K562 (cell line): ENCODE measurements at regions not wholly inside any gene's neighbourhood (a gene's known extent, or its start where the extent isn't known, plus 50 kb on each side); places are given as distances from the start of the nearest gene placed in this dataset.

Source experiments
- ATAC-seq: fragments of 200-7000 bp; cut with Tn5 transposase; 3 replicates; pipeline ENCODE4 v1.9.1; 2020; ENCODE audit warnings: moderate library complexity
- BruUV-seq: library from RNA; stranded (reverse); fragments of 400-500 nt; replicated peaks from 2 replicates; lab custom pipeline; 2021; lab: Mats Ljungman, UMichigan
- CTCF ChIA-PET: fragments of 300-600 bp; formaldehyde crosslinking; extraction: SDS; loops from one replicate; lab custom pipeline; 2021; ENCODE audit warnings: low intra/inter-chr PET ratio; lab: Yijun Ruan, JAX
- POLR2A ChIA-PET: fragments of 300-600, 350-650 bp; sonication (Branson Sonifier 250); formaldehyde crosslinking; extraction: SDS; loops from one replicate; lab custom pipeline; 2021; ENCODE audit warnings: antibody characterized with exemption, inconsistent platforms; lab: Yijun Ruan, JAX
- DNase-seq, 4 experiments: peaks; one replicate each; pipeline versions ENCODE4 v3.0.0 to v3.0.0-alpha.2; 2011 to 2018; ENCODE audit warnings: low spot score in 3 of 4, mixed read lengths in 3 of 4; ENCODE audit errors: extremely low read depth in 1 of 4
- FAIRE-seq: peaks from 2 replicates; lab custom pipeline; 2011; peaks lifted over from hg19 to GRCh38; lab: Jason Lieb, UNC
- H2AFZ ChIP-seq: 2 replicates; pipeline ENCODE4 v1.6.0; 2011; ENCODE audit warnings: low read depth, low read length, control low read depth, inconsistent platforms
- H3K27ac ChIP-seq: fragments of 200-600 bp; 3 replicates; pipeline ENCODE4 v1.8.0; 2011; ENCODE audit warnings: low read depth, mild to moderate bottlenecking, control low read depth, inconsistent platforms, low read length, moderate library complexity, mixed read lengths; ENCODE audit errors: extremely low read depth
- H3K27me3 ChIP-seq, 2 experiments: fragments of 300-600 bp in 1 of 2; 2 replicates in 1 of 2; 3 replicates in 1 of 2; pipeline versions ENCODE4 v1.6.0 to v1.8.0; 2011; ENCODE audit warnings: inconsistent platforms in 2 of 2, low read length in 2 of 2, mild to moderate bottlenecking in 1 of 2, mixed read lengths in 1 of 2, moderate library complexity in 1 of 2; ENCODE audit not compliant: control insufficient read depth in 2 of 2, insufficient read depth in 2 of 2
- H3K36me3 ChIP-seq: fragments of 300-600 bp; 3 replicates; pipeline ENCODE4 v1.8.0; 2011; ENCODE audit warnings: mild to moderate bottlenecking, low read length, inconsistent platforms; ENCODE audit not compliant: control insufficient read depth, insufficient read depth
- H3K4me1 ChIP-seq, 2 experiments: fragments of 200-600 bp in 1 of 2; replicated peaks in 1 of 2; 2 replicates in 1 of 2; 3 replicates in 1 of 2; pipeline versions ENCODE4 v1.5.1 to v1.8.0; 2011; ENCODE audit warnings: inconsistent platforms in 2 of 2, low read length in 2 of 2, mild to moderate bottlenecking in 1 of 2, mixed read lengths in 1 of 2, moderate library complexity in 1 of 2; ENCODE audit not compliant: control insufficient read depth in 2 of 2, insufficient read depth in 2 of 2
- H3K4me2 ChIP-seq: 2 replicates; pipeline ENCODE4 v1.6.1; 2011; ENCODE audit warnings: low read length, control low read depth, inconsistent platforms, mixed read lengths; ENCODE audit not compliant: insufficient read depth
- H3K4me3 ChIP-seq: fragments of 200-600 bp; sonication (generic), shearing (Covaris generic); 2 replicates; pipeline ENCODE4 v1.5.1; 2016; ENCODE audit warnings: control low read depth, inconsistent platforms
- H3K79me2 ChIP-seq: fragments of 200-600 bp; 3 replicates; pipeline ENCODE4 v1.8.0; 2011; ENCODE audit warnings: low read length, inconsistent platforms; ENCODE audit not compliant: control insufficient read depth, insufficient read depth
- H3K9ac ChIP-seq, 2 experiments: 2 replicates each; pipeline versions ENCODE4 v1.6.0 to v1.6.1; 2011; ENCODE audit warnings: low read depth in 2 of 2, low read length in 2 of 2, control low read depth in 1 of 2, inconsistent platforms in 1 of 2, mild to moderate bottlenecking in 1 of 2, mixed read lengths in 1 of 2; ENCODE audit not compliant: insufficient read depth in 1 of 2
- H3K9me1 ChIP-seq: one replicate; pipeline ENCODE4 v1.6.0; 2011; ENCODE audit warnings: inconsistent platforms, mild to moderate bottlenecking, low read length, moderate library complexity; ENCODE audit not compliant: control insufficient read depth, insufficient read depth
- H3K9me3 ChIP-seq: replicated peaks from 2 replicates; pipeline ENCODE4 v1.5.1; 2011; ENCODE audit warnings: low read depth, low read length, inconsistent platforms; ENCODE audit not compliant: control insufficient read depth, insufficient read depth
- H4K20me1 ChIP-seq: replicated peaks from 2 replicates; pipeline ENCODE4 v1.6.1; 2011; ENCODE audit warnings: low read length, inconsistent platforms, mixed read lengths; ENCODE audit not compliant: control insufficient read depth, insufficient read depth
- BRCA1 ChIP-seq, 2 experiments: fragments of 450-650 bp in 1 of 2; sonication (generic) in 1 of 2; formaldehyde crosslinking in 1 of 2; IDR thresholded peaks; 2 replicates each; pipeline versions ENCODE4 v1.5.0 to v1.6.1; 2017 to 2020; ENCODE audit warnings: mild to moderate bottlenecking in 1 of 2, missing genetic modification reagents in 1 of 2
- CBFB ChIP-seq: sonication (generic); formaldehyde crosslinking; IDR thresholded peaks from 2 replicates; pipeline ENCODE4 v1.4.0; 2020; ENCODE audit warnings: mild to moderate bottlenecking, missing genetic modification reagents
- ILF3 ChIP-seq: fragments of 450-650 bp; IDR thresholded peaks from 2 replicates; pipeline ENCODE4 v1.6.1; 2018; ENCODE audit warnings: antibody characterized with exemption, mild to moderate bottlenecking, moderate library complexity, borderline replicate concordance
- NFIX ChIP-seq: fragments of 250-450 bp; sonication (Bioruptor Pico); IDR thresholded peaks from 2 replicates; pipeline ENCODE4 v1.4.0; 2020; ENCODE audit warnings: low read depth, mild to moderate bottlenecking, moderate library complexity
- NFYB ChIP-seq: IDR thresholded peaks from 2 replicates; pipeline ENCODE4 v1.6.1; 2011; ENCODE audit warnings: mild to moderate bottlenecking, moderate library complexity; ENCODE audit not compliant: insufficient read length; ENCODE audit errors: extremely low read depth
- SAFB ChIP-seq: fragments of 200-400 bp; formaldehyde crosslinking; IDR thresholded peaks from 2 replicates; pipeline ENCODE4 v1.6.1; 2017; ENCODE audit warnings: low read depth, low read length, borderline replicate concordance
- SP2 ChIP-seq: IDR thresholded peaks from 2 replicates; pipeline ENCODE4 v1.6.1; 2011; ENCODE audit warnings: mild to moderate bottlenecking, low read depth, low read length, moderate library complexity; ENCODE audit not compliant: poor library complexity, severe bottlenecking; ENCODE audit errors: extremely low read depth
- SRF ChIP-seq, 2 experiments: fragments of 250-450, 450-650 bp in 1 of 2; sonication (Bioruptor Pico) in 1 of 2; sonication (generic) in 1 of 2; formaldehyde crosslinking; IDR thresholded peaks; 2 replicates each; pipeline versions ENCODE4 v1.5.0 to v1.5.1; 2020 to 2022; ENCODE audit warnings: mild to moderate bottlenecking in 1 of 2, missing genetic modification reagents in 1 of 2
- ZFP1 ChIP-seq: fragments of 450-650 bp; formaldehyde crosslinking; IDR thresholded peaks from 2 replicates; pipeline ENCODE4 v1.4.0; 2020; ENCODE audit warnings: mild to moderate bottlenecking, mixed read lengths
- ZKSCAN1 ChIP-seq: fragments of 150-350 bp; IDR thresholded peaks from 2 replicates; pipeline ENCODE4 v1.6.1; 2016; ENCODE audit warnings: low read depth, low read length
- ZNF274 ChIP-seq: IDR thresholded peaks from 2 replicates; pipeline ENCODE4 v1.6.1; 2011; ENCODE audit warnings: low read depth, mild to moderate bottlenecking, low read length, moderate library complexity, borderline replicate concordance
- WGBS: fragments of 100-300 bp; shearing (Covaris generic); methylation state at CpG from one replicate; pipeline ENCODE4 v1.1.6; 2016; ENCODE audit warnings: low coverage, mixed read lengths; ENCODE audit not compliant: insufficient coverage; ENCODE audit errors: missing lambda C conversion rate; 5-methylcytosine and 5-hydroxymethylcytosine counted together
- in situ Hi-C: fragments of 300-500 bp; cut with MboI; formaldehyde crosslinking; loops from 4 replicates; pipeline ENCODE4 v1.15.0; 2018; ENCODE audit warnings: inconsistent platforms, mixed read lengths
- intact Hi-C: fragments of 100-400 bp; cut with micrococcal nuclease; formaldehyde crosslinking; loops from 2 replicates; pipeline ENCODE4 v1.14.2; 2022
- TF ChIP-seq, protein P1 (sequence below): sonication (generic); formaldehyde crosslinking; IDR thresholded peaks from 2 replicates; pipeline ENCODE4 v1.8.1; 2023; ENCODE audit warnings: mild to moderate bottlenecking, missing genetic modification reagents
- TF ChIP-seq, protein P2 (sequence below): sonication (generic); formaldehyde crosslinking; IDR thresholded peaks from 2 replicates; pipeline ENCODE4 v1.8.0; 2023; ENCODE audit warnings: mild to moderate bottlenecking, missing genetic modification reagents
- TF ChIP-seq, protein P3 (sequence below): fragments of 250-450 bp; sonication (Bioruptor Pico); IDR thresholded peaks from 2 replicates; pipeline ENCODE4 v1.4.0; 2020; ENCODE audit warnings: borderline replicate concordance
- TF ChIP-seq, protein P4 (sequence below): sonication (generic); formaldehyde crosslinking; IDR thresholded peaks from 2 replicates; pipeline ENCODE4 v1.8.0; 2022; ENCODE audit warnings: missing genetic modification reagents, mild to moderate bottlenecking, borderline replicate concordance

DNA sequence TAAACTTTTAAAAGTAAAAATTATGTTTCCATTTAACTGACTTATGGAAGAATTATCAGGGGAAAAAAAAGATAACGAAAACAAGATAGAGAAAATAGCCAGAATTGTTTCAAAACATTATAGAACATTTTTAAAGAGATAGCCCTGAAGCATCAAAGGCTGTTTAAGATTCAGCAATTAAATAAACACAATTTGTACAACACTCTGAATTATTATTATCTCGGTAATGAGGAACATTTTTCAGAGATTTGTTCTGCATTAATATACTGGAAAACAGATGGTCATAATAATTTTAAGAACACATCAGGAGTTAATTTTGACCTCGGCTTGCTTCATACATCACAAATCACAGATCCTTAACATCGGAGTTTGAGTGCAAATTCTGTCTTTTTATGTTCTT, 643.8 kb downstream of the SORCS1 start:
- ChIA-PET CTCF (no interaction called here), POLR2A (no interaction called here)
- Histone ChIP-seq H3K4me1 (no peaks in the 10 kb centered on the region), H3K9me3 (no peaks in the 10 kb centered on the region), H2AFZ (no peak overlapping the region), H3K9me1 (no peaks in the 10 kb centered on the region), H3K27me3 (no peaks in the 10 kb centered on the region), H3K4me3 (no peak overlapping the region), H4K20me1 (no peaks in the 10 kb centered on the region), H3K79me2 (no peaks in the 10 kb centered on the region), H3K36me3 (no peaks in the 10 kb centered on the region), H3K4me2 (no peak overlapping the region), H3K27ac (no peak overlapping the region), H3K9ac (no peak overlapping the region)
- intact Hi-C loops, result no loop called here
- DNase-seq (no peak), FAIRE-seq (no peak), ATAC-seq (no peak)
- BruUV-seq, result no TSS peak
- in situ Hi-C loops, result no loop called here
- WGBS, result 5% methylated on average over 4 of the region's 4 CpGs
- TF ChIP-seq SAFB (no peak), ZNF274 (no peak), ILF3 (no peak), CBFB (CRISPR knock-in tag) (no peak), ZKSCAN1 (no peak), SRF (CRISPR knock-in tag; IDR thresholded peaks at IDR 0.05) (no peak), BRCA1 (IDR thresholded peaks at IDR 0.05) (no peak), BRCA1 (CRISPR knock-in tag; IDR thresholded peaks at IDR 0.05) (no peak), ZFP1 (no peak), SP2 (no peak), NFIX (CRISPR knock-in tag) (no peak), NFYB (no peak)
- TF ChIP-seq, protein P1, sequence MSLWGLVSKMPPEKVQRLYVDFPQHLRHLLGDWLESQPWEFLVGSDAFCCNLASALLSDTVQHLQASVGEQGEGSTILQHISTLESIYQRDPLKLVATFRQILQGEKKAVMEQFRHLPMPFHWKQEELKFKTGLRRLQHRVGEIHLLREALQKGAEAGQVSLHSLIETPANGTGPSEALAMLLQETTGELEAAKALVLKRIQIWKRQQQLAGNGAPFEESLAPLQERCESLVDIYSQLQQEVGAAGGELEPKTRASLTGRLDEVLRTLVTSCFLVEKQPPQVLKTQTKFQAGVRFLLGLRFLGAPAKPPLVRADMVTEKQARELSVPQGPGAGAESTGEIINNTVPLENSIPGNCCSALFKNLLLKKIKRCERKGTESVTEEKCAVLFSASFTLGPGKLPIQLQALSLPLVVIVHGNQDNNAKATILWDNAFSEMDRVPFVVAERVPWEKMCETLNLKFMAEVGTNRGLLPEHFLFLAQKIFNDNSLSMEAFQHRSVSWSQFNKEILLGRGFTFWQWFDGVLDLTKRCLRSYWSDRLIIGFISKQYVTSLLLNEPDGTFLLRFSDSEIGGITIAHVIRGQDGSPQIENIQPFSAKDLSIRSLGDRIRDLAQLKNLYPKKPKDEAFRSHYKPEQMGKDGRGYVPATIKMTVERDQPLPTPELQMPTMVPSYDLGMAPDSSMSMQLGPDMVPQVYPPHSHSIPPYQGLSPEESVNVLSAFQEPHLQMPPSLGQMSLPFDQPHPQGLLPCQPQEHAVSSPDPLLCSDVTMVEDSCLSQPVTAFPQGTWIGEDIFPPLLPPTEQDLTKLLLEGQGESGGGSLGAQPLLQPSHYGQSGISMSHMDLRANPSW (CRISPR knock-in tag), result no peak
- TF ChIP-seq, protein P2, sequence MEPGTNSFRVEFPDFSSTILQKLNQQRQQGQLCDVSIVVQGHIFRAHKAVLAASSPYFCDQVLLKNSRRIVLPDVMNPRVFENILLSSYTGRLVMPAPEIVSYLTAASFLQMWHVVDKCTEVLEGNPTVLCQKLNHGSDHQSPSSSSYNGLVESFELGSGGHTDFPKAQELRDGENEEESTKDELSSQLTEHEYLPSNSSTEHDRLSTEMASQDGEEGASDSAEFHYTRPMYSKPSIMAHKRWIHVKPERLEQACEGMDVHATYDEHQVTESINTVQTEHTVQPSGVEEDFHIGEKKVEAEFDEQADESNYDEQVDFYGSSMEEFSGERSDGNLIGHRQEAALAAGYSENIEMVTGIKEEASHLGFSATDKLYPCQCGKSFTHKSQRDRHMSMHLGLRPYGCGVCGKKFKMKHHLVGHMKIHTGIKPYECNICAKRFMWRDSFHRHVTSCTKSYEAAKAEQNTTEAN (CRISPR knock-in tag), result no peak
- TF ChIP-seq, protein P3, sequence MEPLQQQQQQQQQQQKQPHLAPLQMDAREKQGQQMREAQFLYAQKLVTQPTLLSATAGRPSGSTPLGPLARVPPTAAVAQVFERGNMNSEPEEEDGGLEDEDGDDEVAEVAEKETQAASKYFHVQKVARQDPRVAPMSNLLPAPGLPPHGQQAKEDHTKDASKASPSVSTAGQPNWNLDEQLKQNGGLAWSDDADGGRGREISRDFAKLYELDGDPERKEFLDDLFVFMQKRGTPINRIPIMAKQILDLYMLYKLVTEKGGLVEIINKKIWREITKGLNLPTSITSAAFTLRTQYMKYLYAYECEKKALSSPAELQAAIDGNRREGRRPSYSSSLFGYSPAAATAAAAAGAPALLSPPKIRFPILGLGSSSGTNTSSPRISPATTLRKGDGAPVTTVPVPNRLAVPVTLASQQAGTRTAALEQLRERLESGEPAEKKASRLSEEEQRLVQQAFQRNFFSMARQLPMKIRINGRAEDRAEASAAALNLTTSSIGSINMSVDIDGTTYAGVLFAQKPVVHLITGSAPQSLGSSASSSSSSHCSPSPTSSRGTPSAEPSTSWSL (CRISPR knock-in tag), result no peak
- TF ChIP-seq, protein P4, sequence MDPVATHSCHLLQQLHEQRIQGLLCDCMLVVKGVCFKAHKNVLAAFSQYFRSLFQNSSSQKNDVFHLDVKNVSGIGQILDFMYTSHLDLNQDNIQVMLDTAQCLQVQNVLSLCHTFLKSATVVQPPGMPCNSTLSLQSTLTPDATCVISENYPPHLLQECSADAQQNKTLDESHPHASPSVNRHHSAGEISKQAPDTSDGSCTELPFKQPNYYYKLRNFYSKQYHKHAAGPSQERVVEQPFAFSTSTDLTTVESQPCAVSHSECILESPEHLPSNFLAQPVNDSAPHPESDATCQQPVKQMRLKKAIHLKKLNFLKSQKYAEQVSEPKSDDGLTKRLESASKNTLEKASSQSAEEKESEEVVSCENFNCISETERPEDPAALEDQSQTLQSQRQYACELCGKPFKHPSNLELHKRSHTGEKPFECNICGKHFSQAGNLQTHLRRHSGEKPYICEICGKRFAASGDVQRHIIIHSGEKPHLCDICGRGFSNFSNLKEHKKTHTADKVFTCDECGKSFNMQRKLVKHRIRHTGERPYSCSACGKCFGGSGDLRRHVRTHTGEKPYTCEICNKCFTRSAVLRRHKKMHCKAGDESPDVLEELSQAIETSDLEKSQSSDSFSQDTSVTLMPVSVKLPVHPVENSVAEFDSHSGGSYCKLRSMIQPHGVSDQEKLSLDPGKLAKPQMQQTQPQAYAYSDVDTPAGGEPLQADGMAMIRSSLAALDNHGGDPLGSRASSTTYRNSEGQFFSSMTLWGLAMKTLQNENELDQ (CRISPR knock-in tag), result no peak
